Gastrocnemius medialis (tissue), 4 donors: ENCODE measurements at regions not wholly inside any gene's neighbourhood (a gene's known extent, or its start where the extent isn't known, plus 50 kb on each side); places are given as distances from the start of the nearest gene placed in this dataset.

Experiments
- POLR2A ChIP-seq, 2 donors: fragments of 450-650 bp; IDR thresholded peaks; one replicate each; pipeline ENCODE4 v1.6.1; 2017; ENCODE audit warnings: antibody characterized with exemption in 2 of 2, mild to moderate bottlenecking in 2 of 2, moderate library complexity in 2 of 2
- TF ChIP-seq, protein P1 (sequence below), 5 experiments: fragments of 450-650 bp in 3 of 5; fragments of 200-600 bp in 2 of 5; sonication (generic) in 2 of 5; IDR thresholded peaks in 4 of 5; conservative IDR thresholded peaks in 1 of 5; 1 replicate in 4 of 5; 2 replicates in 1 of 5; pipeline ENCODE4 v1.5.1; 2016 to 2019; ENCODE audit warnings: antibody characterized with exemption in 5 of 5, mild to moderate bottlenecking in 3 of 5, moderate library complexity in 3 of 5

DNA sequence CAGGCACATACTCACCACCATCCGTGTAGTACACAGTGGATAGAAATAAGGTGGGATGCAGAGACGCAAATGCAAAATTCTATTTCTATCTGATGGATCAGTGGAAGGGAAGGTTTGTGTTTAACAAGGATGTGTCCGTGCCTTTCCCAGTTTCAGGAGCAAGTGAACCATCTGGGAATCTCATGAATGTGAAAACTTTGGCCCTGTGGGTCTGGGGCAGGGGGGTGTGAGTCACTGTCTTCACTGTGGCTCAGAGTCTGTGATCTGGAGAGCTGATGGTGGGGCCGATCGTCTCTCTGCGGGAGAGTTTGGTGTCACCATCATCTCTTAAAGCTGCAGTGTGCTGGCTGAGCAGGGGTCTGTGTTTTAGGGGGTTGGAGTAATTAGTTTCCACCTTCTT is 179.3 kb upstream of the STS start:
- TF ChIP-seq, protein P1, sequence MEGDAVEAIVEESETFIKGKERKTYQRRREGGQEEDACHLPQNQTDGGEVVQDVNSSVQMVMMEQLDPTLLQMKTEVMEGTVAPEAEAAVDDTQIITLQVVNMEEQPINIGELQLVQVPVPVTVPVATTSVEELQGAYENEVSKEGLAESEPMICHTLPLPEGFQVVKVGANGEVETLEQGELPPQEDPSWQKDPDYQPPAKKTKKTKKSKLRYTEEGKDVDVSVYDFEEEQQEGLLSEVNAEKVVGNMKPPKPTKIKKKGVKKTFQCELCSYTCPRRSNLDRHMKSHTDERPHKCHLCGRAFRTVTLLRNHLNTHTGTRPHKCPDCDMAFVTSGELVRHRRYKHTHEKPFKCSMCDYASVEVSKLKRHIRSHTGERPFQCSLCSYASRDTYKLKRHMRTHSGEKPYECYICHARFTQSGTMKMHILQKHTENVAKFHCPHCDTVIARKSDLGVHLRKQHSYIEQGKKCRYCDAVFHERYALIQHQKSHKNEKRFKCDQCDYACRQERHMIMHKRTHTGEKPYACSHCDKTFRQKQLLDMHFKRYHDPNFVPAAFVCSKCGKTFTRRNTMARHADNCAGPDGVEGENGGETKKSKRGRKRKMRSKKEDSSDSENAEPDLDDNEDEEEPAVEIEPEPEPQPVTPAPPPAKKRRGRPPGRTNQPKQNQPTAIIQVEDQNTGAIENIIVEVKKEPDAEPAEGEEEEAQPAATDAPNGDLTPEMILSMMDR (IDR thresholded peaks at IDR 0.05 in 4 of 5, conservative IDR thresholded peaks at IDR 0.05 in 1 of 5) = no peak
- TF ChIP-seq POLR2A (IDR thresholded peaks at IDR 0.05) = no peak
